ENCODE measurements at regions not wholly inside any gene's neighbourhood (a gene's known extent, or its start where the extent isn't known, plus 50 kb on each side); places are given as distances from the start of the nearest gene placed in this dataset.

DNA sequence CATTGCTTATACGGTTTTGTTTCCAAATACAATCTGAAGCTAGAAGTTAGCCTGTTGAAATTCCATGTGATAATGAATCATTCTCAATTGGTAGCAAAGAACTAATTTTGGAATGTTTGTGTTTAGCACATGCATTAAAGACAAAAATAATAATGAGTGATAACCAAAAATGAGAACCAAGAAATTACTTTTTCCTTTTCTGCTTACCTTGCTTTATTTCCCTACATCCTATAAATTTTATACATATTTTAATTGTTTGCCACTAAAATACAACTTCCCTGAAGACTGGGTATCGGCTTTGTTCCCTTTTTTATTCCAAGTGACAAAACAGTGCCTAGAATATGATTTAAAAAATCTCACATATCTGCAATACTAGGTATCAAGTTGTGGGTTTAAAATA lies 203.8 kb upstream of the TACR3 start (continued):
- TF ChIP-seq ZNF331 (CRISPR knock-in tag; IDR thresholded peaks at IDR 0.05; ENCODE audit: low read depth) (no peak), POLR2AphosphoS5 (IDR thresholded peaks at IDR 0.05; ENCODE audit: low read depth) (no peak)

DNA sequence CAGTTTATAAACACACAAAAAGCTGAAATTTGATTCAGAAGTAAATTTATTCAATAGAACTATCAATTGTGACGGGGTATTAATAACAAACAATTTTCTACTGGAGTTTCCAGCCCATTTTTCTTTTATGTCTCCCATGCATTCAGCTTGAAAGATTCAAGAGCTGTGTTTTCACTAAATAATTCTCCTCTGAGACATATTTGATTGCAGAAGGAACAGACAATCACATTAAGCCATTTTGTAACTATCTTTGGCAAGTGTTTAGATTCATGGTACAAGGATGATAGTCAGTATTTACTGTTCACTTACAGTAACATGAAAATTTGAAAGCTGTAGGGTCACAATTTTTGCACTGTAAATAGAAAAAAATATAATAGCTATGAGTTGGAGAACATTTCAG lies 198.4 kb upstream of the TACR3 start:
- DNase-seq (ENCODE audit: low spot score) (no peak), ATAC-seq (no peak)
- Histone ChIP-seq H3K4me2 (no peak overlapping the region), H3K36me3 (ENCODE audit: insufficient read depth) (no peaks in the 10 kb centered on the region), H4K20me1 (replicated peaks; ENCODE audit: insufficient read depth) (no peaks in the 10 kb centered on the region), H3K79me2 (replicated peaks; ENCODE audit: insufficient read depth) (no peaks in the 10 kb centered on the region), H3K27me3 (ENCODE audit: insufficient read depth) (no peaks in the 10 kb centered on the region), H3K4me1 (ENCODE audit: insufficient read depth) (no peaks in the 10 kb centered on the region), H3K4me3 (no peak overlapping the region), H3K9me2 (ENCODE audit: insufficient read depth) (no peaks in the 10 kb centered on the region), H3K27ac (ENCODE audit: low read depth) (no peak overlapping the region), H3F3A (replicated peaks; ENCODE audit: low read depth) (no peaks in the 10 kb centered on the region), H2AFZ (no peak overlapping the region)
- H3K27ac Mint-ChIP-seq: no peak overlapping the region
- no peaks in the 10 kb centered on the region for H3K36me3 Mint-ChIP-seq (ENCODE audit: low read depth)
- no peaks in the 10 kb centered on the region for H3K27me3 Mint-ChIP-seq (ENCODE audit: insufficient read depth, low read depth, poor library complexity)
- TF ChIP-seq, protein P1, sequence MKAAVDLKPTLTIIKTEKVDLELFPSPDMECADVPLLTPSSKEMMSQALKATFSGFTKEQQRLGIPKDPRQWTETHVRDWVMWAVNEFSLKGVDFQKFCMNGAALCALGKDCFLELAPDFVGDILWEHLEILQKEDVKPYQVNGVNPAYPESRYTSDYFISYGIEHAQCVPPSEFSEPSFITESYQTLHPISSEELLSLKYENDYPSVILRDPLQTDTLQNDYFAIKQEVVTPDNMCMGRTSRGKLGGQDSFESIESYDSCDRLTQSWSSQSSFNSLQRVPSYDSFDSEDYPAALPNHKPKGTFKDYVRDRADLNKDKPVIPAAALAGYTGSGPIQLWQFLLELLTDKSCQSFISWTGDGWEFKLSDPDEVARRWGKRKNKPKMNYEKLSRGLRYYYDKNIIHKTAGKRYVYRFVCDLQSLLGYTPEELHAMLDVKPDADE (IDR thresholded peaks at IDR 0.05): no peak
- TF ChIP-seq STAT1 (IDR thresholded peaks at IDR 0.05; ENCODE audit: unreplicated experiment) (no peak), ZNF114 (CRISPR knock-in tag; IDR thresholded peaks at IDR 0.05) (no peak), NANOG (IDR thresholded peaks at IDR 0.05; ENCODE audit: borderline replicate concordance) (no peak), CREB1 (CRISPR knock-in tag; IDR thresholded peaks at IDR 0.05; ENCODE audit: low read depth) (no peak), EZH2 (IDR thresholded peaks at IDR 0.05; ENCODE audit: low read depth, unreplicated experiment) (no peak), JUNB (IDR thresholded peaks at IDR 0.05; ENCODE audit: unreplicated experiment) (no peak), POLR2AphosphoS5 (IDR thresholded peaks at IDR 0.05; ENCODE audit: low read depth) (no peak), EZH2phosphoT487 (IDR thresholded peaks at IDR 0.05; ENCODE audit: unreplicated experiment) (no peak), ZNF331 (CRISPR knock-in tag; IDR thresholded peaks at IDR 0.05; ENCODE audit: low read depth) (no peak)
- TF ChIP-seq, protein P2, sequence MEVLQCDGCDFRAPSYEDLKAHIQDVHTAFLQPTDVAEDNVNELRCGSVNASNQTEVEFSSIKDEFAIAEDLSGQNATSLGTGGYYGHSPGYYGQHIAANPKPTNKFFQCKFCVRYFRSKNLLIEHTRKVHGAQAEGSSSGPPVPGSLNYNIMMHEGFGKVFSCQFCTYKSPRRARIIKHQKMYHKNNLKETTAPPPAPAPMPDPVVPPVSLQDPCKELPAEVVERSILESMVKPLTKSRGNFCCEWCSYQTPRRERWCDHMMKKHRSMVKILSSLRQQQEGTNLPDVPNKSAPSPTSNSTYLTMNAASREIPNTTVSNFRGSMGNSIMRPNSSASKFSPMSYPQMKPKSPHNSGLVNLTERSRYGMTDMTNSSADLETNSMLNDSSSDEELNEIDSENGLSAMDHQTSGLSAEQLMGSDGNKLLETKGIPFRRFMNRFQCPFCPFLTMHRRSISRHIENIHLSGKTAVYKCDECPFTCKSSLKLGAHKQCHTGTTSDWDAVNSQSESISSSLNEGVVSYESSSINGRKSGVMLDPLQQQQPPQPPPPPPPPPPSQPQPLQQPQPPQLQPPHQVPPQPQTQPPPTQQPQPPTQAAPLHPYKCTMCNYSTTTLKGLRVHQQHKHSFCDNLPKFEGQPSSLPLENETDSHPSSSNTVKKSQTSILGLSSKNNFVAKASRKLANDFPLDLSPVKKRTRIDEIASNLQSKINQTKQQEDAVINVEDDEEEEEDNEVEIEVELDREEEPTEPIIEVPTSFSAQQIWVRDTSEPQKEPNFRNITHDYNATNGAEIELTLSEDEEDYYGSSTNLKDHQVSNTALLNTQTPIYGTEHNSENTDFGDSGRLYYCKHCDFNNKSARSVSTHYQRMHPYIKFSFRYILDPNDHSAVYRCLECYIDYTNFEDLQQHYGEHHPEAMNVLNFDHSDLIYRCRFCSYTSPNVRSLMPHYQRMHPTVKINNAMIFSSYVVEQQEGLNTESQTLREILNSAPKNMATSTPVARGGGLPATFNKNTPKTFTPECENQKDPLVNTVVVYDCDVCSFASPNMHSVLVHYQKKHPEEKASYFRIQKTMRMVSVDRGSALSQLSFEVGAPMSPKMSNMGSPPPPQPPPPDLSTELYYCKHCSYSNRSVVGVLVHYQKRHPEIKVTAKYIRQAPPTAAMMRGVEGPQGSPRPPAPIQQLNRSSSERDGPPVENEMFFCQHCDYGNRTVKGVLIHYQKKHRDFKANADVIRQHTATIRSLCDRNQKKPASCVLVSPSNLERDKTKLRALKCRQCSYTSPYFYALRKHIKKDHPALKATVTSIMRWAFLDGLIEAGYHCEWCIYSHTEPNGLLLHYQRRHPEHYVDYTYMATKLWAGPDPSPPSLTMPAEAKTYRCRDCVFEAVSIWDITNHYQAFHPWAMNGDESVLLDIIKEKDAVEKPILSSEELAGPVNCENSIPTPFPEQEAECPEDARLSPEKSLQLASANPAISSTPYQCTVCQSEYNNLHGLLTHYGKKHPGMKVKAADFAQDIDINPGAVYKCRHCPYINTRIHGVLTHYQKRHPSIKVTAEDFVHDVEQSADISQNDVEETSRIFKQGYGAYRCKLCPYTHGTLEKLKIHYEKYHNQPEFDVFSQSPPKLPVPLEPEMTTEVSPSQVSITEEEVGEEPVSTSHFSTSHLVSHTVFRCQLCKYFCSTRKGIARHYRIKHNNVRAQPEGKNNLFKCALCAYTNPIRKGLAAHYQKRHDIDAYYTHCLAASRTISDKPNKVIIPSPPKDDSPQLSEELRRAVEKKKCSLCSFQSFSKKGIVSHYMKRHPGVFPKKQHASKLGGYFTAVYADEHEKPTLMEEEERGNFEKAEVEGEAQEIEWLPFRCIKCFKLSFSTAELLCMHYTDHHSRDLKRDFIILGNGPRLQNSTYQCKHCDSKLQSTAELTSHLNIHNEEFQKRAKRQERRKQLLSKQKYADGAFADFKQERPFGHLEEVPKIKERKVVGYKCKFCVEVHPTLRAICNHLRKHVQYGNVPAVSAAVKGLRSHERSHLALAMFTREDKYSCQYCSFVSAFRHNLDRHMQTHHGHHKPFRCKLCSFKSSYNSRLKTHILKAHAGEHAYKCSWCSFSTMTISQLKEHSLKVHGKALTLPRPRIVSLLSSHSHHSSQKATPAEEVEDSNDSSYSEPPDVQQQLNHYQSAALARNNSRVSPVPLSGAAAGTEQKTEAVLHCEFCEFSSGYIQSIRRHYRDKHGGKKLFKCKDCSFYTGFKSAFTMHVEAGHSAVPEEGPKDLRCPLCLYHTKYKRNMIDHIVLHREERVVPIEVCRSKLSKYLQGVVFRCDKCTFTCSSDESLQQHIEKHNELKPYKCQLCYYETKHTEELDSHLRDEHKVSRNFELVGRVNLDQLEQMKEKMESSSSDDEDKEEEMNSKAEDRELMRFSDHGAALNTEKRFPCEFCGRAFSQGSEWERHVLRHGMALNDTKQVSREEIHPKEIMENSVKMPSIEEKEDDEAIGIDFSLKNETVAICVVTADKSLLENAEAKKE (CRISPR knock-in tag; IDR thresholded peaks at IDR 0.05): no peak
- TF ChIP-seq, protein P3, sequence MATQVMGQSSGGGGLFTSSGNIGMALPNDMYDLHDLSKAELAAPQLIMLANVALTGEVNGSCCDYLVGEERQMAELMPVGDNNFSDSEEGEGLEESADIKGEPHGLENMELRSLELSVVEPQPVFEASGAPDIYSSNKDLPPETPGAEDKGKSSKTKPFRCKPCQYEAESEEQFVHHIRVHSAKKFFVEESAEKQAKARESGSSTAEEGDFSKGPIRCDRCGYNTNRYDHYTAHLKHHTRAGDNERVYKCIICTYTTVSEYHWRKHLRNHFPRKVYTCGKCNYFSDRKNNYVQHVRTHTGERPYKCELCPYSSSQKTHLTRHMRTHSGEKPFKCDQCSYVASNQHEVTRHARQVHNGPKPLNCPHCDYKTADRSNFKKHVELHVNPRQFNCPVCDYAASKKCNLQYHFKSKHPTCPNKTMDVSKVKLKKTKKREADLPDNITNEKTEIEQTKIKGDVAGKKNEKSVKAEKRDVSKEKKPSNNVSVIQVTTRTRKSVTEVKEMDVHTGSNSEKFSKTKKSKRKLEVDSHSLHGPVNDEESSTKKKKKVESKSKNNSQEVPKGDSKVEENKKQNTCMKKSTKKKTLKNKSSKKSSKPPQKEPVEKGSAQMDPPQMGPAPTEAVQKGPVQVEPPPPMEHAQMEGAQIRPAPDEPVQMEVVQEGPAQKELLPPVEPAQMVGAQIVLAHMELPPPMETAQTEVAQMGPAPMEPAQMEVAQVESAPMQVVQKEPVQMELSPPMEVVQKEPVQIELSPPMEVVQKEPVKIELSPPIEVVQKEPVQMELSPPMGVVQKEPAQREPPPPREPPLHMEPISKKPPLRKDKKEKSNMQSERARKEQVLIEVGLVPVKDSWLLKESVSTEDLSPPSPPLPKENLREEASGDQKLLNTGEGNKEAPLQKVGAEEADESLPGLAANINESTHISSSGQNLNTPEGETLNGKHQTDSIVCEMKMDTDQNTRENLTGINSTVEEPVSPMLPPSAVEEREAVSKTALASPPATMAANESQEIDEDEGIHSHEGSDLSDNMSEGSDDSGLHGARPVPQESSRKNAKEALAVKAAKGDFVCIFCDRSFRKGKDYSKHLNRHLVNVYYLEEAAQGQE (IDR thresholded peaks at IDR 0.05; ENCODE audit: unreplicated experiment): no peak
- TF ChIP-seq, protein P4, sequence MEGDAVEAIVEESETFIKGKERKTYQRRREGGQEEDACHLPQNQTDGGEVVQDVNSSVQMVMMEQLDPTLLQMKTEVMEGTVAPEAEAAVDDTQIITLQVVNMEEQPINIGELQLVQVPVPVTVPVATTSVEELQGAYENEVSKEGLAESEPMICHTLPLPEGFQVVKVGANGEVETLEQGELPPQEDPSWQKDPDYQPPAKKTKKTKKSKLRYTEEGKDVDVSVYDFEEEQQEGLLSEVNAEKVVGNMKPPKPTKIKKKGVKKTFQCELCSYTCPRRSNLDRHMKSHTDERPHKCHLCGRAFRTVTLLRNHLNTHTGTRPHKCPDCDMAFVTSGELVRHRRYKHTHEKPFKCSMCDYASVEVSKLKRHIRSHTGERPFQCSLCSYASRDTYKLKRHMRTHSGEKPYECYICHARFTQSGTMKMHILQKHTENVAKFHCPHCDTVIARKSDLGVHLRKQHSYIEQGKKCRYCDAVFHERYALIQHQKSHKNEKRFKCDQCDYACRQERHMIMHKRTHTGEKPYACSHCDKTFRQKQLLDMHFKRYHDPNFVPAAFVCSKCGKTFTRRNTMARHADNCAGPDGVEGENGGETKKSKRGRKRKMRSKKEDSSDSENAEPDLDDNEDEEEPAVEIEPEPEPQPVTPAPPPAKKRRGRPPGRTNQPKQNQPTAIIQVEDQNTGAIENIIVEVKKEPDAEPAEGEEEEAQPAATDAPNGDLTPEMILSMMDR (conservative IDR thresholded peaks at IDR 0.05; ENCODE audit: low read depth in 2 of 2): no peak
- no peaks in the 10 kb centered on the region for H3K4me1 Mint-ChIP-seq
- no peaks in the 10 kb centered on the region for H3K9me3 Mint-ChIP-seq
- no peak overlapping the region for H3K4me3 Mint-ChIP-seq

All from GM23338 (cell line).